ENCODE measurements at regions not wholly inside any gene's neighbourhood (a gene's known extent, or its start where the extent isn't known, plus 50 kb on each side); places are given as distances from the start of the nearest gene placed in this dataset.
"Not testable (repeated sequence)": the region's sequence is repeated elsewhere in the genome, so short reads cannot be mapped to it uniquely, and the experiment has no call there.

DNA sequence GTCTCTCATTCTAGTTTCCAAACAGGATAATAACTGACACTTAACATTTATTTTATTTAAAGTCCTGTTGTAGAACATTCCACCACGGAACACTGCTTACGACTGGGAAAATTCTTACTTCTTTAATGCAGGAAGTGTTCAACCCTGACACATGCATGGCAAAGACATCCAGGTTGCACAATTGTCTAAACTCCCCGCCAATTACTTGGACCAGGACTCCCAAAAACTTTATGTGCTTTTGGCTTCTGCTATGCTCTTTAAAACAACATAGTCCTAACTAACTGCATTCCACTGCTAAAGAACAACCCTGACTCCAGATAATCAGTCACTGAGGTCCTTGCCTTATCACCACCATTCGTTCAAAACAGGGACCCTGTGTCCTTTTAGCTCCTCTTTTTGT lies 995.8 kb downstream of the LTN1 start:
- not testable (repeated sequence) for H3K36me3 ChIP-seq (ENCODE audit: control insufficient read depth, insufficient read depth, low read length)

DNA sequence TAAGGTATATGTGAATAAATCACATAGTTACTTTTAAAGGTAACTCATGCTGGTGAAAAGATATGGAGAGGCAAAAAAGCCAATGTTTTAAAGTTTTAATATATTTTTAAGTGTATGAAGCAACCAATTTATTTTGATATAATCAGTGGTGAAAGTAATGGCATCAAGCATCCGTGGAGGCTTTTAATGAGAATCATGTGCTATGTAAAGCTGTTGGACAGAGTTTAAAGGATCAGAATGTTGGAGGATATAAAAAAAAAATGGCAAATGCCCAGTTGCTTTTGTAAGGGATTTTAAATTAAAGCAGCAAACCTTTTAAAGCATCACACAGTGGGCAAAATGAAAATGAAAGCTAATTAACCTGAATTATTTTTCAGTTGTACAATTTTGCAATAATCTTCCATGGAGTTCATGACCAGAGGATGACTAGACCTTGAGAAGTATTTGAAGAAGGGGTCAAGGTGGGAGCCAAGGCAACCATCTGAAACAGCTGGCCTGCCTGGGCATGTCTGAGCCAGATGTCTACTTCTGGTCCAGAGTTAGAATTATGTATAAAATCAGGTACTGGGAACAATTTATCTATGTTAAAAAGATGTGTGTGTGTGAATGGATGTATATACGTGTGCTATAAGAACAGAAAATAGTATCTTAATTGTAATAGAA lies 1007.9 kb downstream of the LTN1 start:
- not testable (repeated sequence) for H3K36me3 ChIP-seq (ENCODE audit: control insufficient read depth, insufficient read depth, low read length); H3K27me3 ChIP-seq (ENCODE audit: control insufficient read depth, insufficient read depth, low read length); H3K4me3 ChIP-seq (ENCODE audit: low read depth, low read length); FAIRE-seq
- DNase-seq (ENCODE audit: low read depth): peak; percentile 55

More for the DNA sequence above, 995.8 kb downstream of the LTN1 start:
- H3K4me3 ChIP-seq (ENCODE audit: low read depth, low read length); H3K27me3 ChIP-seq (ENCODE audit: control insufficient read depth, insufficient read depth, low read length); DNase-seq (ENCODE audit: low read depth); FAIRE-seq: not testable (repeated sequence)

DNA sequence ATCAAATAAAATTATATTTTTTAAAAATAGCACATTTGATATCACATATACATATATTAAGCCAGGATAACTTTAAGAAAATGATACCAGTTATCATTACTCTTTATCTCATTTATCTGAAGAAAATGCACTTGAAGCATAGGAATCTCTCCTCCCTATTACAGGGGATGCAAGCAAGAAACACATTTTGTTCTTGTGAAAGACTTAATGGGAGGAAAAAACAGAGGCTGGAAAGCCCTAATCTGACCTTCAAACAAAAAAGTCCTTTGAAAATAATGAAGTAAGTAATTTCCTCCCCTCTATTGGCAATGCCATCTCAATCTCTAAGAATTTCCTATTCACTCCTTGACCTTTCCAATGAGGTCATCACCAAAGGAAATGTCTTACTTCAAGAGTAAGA lies 1012.6 kb upstream of the ADAMTS5 start:
- H3K36me3 ChIP-seq (ENCODE audit: control insufficient read depth, insufficient read depth, low read length); FAIRE-seq; H3K4me3 ChIP-seq (ENCODE audit: low read depth, low read length); H3K27me3 ChIP-seq (ENCODE audit: control insufficient read depth, insufficient read depth, low read length); DNase-seq (ENCODE audit: low read depth): not testable (repeated sequence)

DNA sequence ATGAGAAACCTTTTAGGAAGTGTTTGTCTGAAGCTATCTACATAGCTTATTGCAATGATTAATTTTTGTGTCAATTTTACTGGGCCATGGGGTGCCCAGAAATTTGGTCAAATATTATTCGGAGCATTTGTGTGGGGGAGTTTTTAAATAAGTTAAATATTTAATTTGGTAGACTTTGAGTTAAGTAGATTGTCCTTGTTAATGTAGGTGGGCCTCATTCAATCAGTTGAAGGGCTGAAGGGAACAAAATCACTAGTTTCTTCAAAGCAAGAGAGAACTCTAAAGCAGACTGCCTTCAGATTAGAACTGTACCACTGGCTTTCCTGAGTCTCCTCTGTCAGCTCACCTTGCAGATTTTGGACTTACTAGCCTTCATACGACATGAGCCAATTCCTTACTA lies 1008.6 kb upstream of the ADAMTS5 start:
- FAIRE-seq (no peak), DNase-seq (ENCODE audit: low read depth) (no peak)
- H3K36me3 ChIP-seq (ENCODE audit: control insufficient read depth, insufficient read depth, low read length): no peaks in the 10 kb centered on the region
- TF ChIP-seq, protein P1, sequence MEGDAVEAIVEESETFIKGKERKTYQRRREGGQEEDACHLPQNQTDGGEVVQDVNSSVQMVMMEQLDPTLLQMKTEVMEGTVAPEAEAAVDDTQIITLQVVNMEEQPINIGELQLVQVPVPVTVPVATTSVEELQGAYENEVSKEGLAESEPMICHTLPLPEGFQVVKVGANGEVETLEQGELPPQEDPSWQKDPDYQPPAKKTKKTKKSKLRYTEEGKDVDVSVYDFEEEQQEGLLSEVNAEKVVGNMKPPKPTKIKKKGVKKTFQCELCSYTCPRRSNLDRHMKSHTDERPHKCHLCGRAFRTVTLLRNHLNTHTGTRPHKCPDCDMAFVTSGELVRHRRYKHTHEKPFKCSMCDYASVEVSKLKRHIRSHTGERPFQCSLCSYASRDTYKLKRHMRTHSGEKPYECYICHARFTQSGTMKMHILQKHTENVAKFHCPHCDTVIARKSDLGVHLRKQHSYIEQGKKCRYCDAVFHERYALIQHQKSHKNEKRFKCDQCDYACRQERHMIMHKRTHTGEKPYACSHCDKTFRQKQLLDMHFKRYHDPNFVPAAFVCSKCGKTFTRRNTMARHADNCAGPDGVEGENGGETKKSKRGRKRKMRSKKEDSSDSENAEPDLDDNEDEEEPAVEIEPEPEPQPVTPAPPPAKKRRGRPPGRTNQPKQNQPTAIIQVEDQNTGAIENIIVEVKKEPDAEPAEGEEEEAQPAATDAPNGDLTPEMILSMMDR (IDR thresholded peaks at IDR 0.05; ENCODE audit: insufficient read depth, low read length, severe bottlenecking): no peak
- H3K4me3 ChIP-seq (ENCODE audit: low read depth, low read length): no peak overlapping the region
- no peaks in the 10 kb centered on the region for H3K27me3 ChIP-seq (ENCODE audit: control insufficient read depth, insufficient read depth, low read length)

DNA sequence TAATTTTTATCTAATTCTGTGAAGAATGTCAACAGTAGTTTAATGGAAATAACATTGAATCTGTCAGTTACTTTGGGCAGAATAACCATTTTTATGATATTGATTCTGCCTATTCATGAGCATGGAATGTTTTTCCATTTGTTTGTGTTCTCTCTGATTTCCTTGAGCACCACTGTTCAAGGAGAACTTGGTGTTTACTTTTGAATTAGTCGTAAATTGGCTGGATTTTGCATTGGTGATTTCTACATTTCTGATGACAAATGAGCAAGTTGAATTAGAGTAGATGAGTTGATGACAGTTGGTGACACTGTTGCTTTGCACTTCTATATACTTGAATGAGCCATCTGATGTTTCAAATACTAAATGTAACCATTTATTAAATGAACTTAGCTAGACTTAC lies 1007.3 kb upstream of the ADAMTS5 start:
- H3K36me3 ChIP-seq (ENCODE audit: control insufficient read depth, insufficient read depth, low read length); DNase-seq (ENCODE audit: low read depth); H3K4me3 ChIP-seq (ENCODE audit: low read depth, low read length); FAIRE-seq; H3K27me3 ChIP-seq (ENCODE audit: control insufficient read depth, insufficient read depth, low read length): not testable (repeated sequence)

DNA sequence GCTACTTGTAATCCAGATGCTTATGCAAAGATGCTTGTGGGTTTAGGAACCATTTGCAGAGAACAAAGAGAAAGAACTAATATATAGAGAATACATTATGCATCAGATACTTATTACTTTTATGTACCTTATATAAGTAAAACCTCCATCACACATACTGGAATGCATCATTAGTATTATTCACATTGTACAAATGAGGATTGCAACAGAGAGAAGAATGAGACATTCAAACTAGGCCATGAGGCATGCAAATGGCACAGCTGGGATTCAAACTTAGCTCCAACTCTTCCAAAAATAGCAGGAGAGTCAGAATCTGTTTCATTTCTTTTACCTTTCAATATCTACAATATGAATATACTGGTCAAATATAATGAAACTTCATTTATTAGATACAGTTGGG lies 1001.4 kb upstream of the ADAMTS5 start:
- DNase-seq (ENCODE audit: low read depth): peak; percentile 34
- H3K27me3 ChIP-seq (ENCODE audit: control insufficient read depth, insufficient read depth, low read length); H3K36me3 ChIP-seq (ENCODE audit: control insufficient read depth, insufficient read depth, low read length); FAIRE-seq; H3K4me3 ChIP-seq (ENCODE audit: low read depth, low read length): not testable (repeated sequence)

DNA sequence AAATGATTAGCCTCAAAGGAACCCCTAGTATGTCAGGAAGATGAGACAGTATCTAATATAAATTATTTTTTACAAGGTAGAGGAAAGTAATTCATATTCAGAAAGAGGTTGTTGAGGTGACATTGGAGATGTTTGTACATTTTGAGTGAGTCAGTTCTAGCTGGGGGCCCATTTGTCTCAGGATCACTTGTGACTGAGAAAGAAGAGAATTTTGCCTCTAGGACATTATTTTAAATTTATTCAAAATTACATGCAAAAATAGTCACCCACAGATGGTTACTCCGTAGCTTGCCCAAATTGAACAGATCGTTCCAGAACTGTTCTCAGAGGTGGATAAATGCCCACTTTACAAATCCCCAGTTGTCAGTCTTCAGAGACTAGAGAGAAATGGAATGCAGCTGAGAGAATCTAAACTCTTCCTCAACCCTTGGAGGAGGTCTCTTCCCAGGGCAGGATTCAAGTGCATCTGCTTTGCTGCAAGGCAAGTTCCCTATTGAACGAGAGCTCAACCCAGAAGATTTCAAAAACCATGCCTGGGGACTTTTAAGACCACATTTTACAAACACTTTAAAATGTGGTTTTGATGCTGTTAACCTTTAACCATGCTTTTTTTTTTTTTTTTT lies 987.8 kb upstream of the ADAMTS5 start:
- Histone ChIP-seq H3K27me3 (ENCODE audit: control insufficient read depth, insufficient read depth, low read length) (no peaks in the 10 kb centered on the region), H3K4me3 (ENCODE audit: low read depth, low read length) (no peak overlapping the region), H3K36me3 (ENCODE audit: control insufficient read depth, insufficient read depth, low read length) (no peaks in the 10 kb centered on the region)
- DNase-seq (ENCODE audit: low read depth) (no peak), FAIRE-seq (no peak)
- TF ChIP-seq, protein P1 (IDR thresholded peaks at IDR 0.05; ENCODE audit: insufficient read depth, low read length, severe bottlenecking): no peak

DNA sequence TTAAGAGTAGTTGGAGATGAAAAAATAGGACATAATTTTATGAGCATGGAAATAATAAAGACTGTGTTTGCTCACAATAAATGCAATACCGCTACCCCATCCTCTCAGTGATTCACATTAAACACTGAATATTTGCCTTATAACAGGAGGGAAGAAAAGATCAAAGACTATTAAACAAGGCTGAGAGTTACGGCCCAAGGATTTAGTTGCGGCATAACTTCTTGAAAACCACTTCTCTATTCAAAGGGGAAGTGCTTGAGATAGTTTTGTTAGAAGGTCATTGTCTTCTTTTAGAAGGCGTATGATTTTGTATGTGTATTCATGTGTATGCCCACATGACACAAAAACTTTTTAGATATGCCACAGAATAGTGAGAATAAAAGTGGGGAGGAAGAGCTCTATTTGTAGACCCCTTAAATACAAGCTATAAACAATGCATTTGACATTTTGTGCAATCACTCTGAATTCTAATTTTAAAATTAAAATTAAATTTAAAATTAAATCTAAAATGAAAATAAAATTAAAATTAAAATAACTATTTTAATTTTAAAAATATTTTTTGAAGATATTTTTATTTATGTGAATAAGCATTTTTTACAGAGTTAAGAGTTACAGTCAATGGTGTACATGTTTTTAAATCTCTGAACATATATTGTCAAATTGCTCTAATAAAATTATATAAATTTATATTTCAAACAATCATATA lies 986.6 kb upstream of the ADAMTS5 start:
- no peaks in the 10 kb centered on the region for H3K36me3 ChIP-seq (ENCODE audit: control insufficient read depth, insufficient read depth, low read length)
- DNase-seq (ENCODE audit: low read depth) (peak; percentile 21), FAIRE-seq (no peak)
- H3K4me3 ChIP-seq (ENCODE audit: low read depth, low read length): no peak overlapping the region
- no peaks in the 10 kb centered on the region for H3K27me3 ChIP-seq (ENCODE audit: control insufficient read depth, insufficient read depth, low read length)
- TF ChIP-seq, protein P1 (IDR thresholded peaks at IDR 0.05; ENCODE audit: insufficient read depth, low read length, severe bottlenecking): no peak

DNA sequence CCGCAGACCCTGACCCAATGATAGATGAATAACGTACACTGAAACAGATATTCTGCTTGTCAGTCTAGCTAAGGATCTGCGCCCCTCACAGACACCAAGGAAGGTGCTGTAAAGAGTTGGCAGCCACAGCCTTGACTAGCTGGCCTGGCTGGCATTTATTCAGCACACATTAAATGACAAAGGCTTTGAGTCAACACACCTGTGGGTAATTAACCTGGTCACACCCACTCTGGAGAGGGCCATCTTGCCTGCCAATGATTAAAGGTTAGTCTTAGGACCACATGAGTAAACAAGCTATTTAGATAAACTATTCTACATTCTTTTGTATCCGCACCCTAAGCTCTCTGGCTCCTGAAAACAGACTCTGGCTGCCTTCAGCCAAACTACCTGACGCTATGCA lies 982.2 kb upstream of the ADAMTS5 start:
- not testable (repeated sequence) for H3K36me3 ChIP-seq (ENCODE audit: control insufficient read depth, insufficient read depth, low read length); FAIRE-seq; DNase-seq (ENCODE audit: low read depth); H3K4me3 ChIP-seq (ENCODE audit: low read depth, low read length); H3K27me3 ChIP-seq (ENCODE audit: control insufficient read depth, insufficient read depth, low read length)

DNA sequence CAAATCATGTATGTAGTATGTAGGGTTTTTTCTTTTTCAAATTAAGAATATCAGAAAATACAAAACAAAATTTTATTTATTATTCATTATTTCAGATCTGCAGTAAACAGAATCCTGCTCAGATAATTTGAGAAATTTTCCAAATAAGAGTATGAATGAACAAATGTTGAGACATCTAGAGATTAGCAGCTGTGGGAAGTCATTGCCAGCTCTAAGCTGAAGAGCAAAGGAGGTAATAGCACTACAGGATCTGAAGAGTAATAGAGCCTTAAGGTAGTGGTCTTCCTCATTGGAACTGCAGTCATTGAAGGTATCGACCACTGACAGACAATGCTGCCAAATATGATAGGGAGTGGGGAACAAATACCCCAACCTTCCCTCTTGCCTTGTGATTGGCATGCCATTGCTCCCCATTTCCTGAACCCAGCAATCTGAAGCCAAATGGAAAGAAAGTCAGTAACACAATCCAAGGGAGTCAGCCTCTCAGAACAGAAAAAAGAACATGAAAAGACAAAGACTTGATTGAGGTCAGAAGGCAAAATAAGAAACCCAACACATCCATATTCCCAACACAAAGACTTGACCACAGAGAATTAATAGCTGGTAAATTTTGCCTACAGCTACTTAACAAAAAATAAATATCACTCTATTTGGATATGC lies 963.4 kb upstream of the ADAMTS5 start:
- FAIRE-seq; DNase-seq (ENCODE audit: low read depth); H3K4me3 ChIP-seq (ENCODE audit: low read depth, low read length); H3K36me3 ChIP-seq (ENCODE audit: control insufficient read depth, insufficient read depth, low read length); H3K27me3 ChIP-seq (ENCODE audit: control insufficient read depth, insufficient read depth, low read length): not testable (repeated sequence)

DNA sequence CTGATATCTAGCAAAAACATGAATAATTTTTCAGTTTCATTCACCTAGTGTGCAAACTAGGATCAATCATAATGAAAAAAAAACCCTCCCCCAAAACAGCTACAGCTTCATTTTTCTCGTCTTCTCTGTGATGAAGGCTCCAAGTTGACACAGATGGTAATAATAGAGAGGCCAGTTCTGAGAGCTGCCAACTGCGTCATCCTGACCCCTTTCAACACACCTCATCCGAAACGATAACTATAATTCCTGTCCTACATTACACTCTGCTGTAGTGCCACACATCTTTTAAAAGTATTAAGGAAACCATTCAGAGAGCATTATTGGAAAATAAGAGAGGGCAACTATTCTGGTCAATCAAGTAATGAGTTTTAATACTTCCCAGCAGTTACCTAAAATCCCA lies 962.3 kb upstream of the ADAMTS5 start:
- not testable (repeated sequence) for H3K36me3 ChIP-seq (ENCODE audit: control insufficient read depth, insufficient read depth, low read length); FAIRE-seq; DNase-seq (ENCODE audit: low read depth); H3K27me3 ChIP-seq (ENCODE audit: control insufficient read depth, insufficient read depth, low read length); H3K4me3 ChIP-seq (ENCODE audit: low read depth, low read length)
